ENCODE measurements at regions not wholly inside any gene's neighbourhood (a gene's known extent, or its start where the extent isn't known, plus 50 kb on each side); places are given as distances from the start of the nearest gene placed in this dataset.

GRCh38 chr2:78602862-78603261 lies 422.6 kb upstream of the REG3G start:
- TF ChIP-seq CTCF (IDR thresholded peaks at IDR 0.05 in 4 of 5, conservative IDR thresholded peaks at IDR 0.05 in 1 of 5) (no peak), POLR2A (IDR thresholded peaks at IDR 0.05) (no peak)
